Neuronal stem cell (in vitro differentiated cells): ENCODE measurements at regions not wholly inside any gene's neighbourhood (a gene's known extent, or its start where the extent isn't known, plus 50 kb on each side); places are given as distances from the start of the nearest gene placed in this dataset.

Source experiments
- DNase-seq: peaks from one replicate; pipeline ENCODE4 v3.0.0-alpha.2; 2013; ENCODE audit warnings: low spot score
- H2AFZ ChIP-seq: one replicate; pipeline ENCODE4 v1.6.1; 2013; ENCODE audit warnings: mild to moderate bottlenecking, low read length, inconsistent platforms
- H2AK5ac ChIP-seq: 2 replicates; pipeline ENCODE4 v1.6.1; 2013; ENCODE audit warnings: low read depth, mild to moderate bottlenecking, inconsistent platforms, low read length, moderate library complexity, mixed read lengths
- H2BK120ac ChIP-seq: 2 replicates; pipeline ENCODE4 v1.6.1; 2013; ENCODE audit warnings: low read depth, mild to moderate bottlenecking, inconsistent platforms, low read length, moderate library complexity, mixed read lengths
- H2BK12ac ChIP-seq: one replicate; pipeline ENCODE4 v1.6.1; 2013; ENCODE audit warnings: low read length, inconsistent platforms
- H2BK15ac ChIP-seq: 2 replicates; pipeline ENCODE4 v1.6.1; 2013; ENCODE audit warnings: mild to moderate bottlenecking, low read length, inconsistent platforms, mixed read lengths
- H2BK5ac ChIP-seq: one replicate; pipeline ENCODE4 v1.6.1; 2013; ENCODE audit warnings: inconsistent platforms, mild to moderate bottlenecking, low read length, moderate library complexity
- H3K14ac ChIP-seq: one replicate; pipeline ENCODE4 v1.6.1; 2013; ENCODE audit warnings: low read length, inconsistent platforms
- H3K18ac ChIP-seq: 2 replicates; pipeline ENCODE4 v1.6.1; 2013; ENCODE audit warnings: low read length, inconsistent platforms
- H3K23ac ChIP-seq: 2 replicates; pipeline ENCODE4 v1.6.1; 2013; ENCODE audit warnings: low read depth, mild to moderate bottlenecking, mixed read lengths, low read length, inconsistent platforms; ENCODE audit not compliant: poor library complexity
- H3K27ac ChIP-seq: replicated peaks from 3 replicates; pipeline ENCODE4 v1.5.1; 2013; ENCODE audit warnings: low read length, inconsistent platforms
- H3K27me3 ChIP-seq, 3 experiments: 2 replicates each; pipeline ENCODE4 v1.6.1; 2013; ENCODE audit warnings: low read length in 3 of 3, mild to moderate bottlenecking in 2 of 3, inconsistent platforms in 1 of 3, low read depth in 1 of 3, mixed read lengths in 1 of 3, moderate library complexity in 1 of 3; ENCODE audit not compliant: control insufficient read depth in 3 of 3, insufficient read depth in 3 of 3
- H3K36me3 ChIP-seq, 2 donors: replicated peaks in 1 of 2; 2 replicates each; pipeline ENCODE4 v1.6.1; 2013; ENCODE audit warnings: low read length in 2 of 2; ENCODE audit not compliant: control insufficient read depth in 2 of 2, insufficient read depth in 2 of 2
- H3K4ac ChIP-seq: 2 replicates; pipeline ENCODE4 v1.6.1; 2013; ENCODE audit warnings: inconsistent platforms, mild to moderate bottlenecking, low read length, moderate library complexity
- H3K4me1 ChIP-seq, 2 donors: 1 replicate in 1 of 2; 2 replicates in 1 of 2; pipeline ENCODE4 v1.6.1; 2013; ENCODE audit warnings: low read length in 2 of 2, low read depth in 1 of 2; ENCODE audit not compliant: control insufficient read depth in 2 of 2, insufficient read depth in 1 of 2
- H3K4me2 ChIP-seq: one replicate; pipeline ENCODE4 v1.6.1; 2013; ENCODE audit warnings: mild to moderate bottlenecking, low read length, inconsistent platforms; ENCODE audit not compliant: insufficient read depth, poor library complexity, severe bottlenecking
- H3K4me3 ChIP-seq, 2 donors: 2 replicates each; pipeline ENCODE4 v1.5.1; 2013; ENCODE audit warnings: low read length in 2 of 2, mild to moderate bottlenecking in 2 of 2, inconsistent platforms in 1 of 2, moderate library complexity in 1 of 2
- H3K79me1 ChIP-seq: one replicate; pipeline ENCODE4 v1.6.1; 2013; ENCODE audit warnings: low read depth, mild to moderate bottlenecking, inconsistent platforms, low read length, moderate library complexity
- H3K9ac ChIP-seq: one replicate; pipeline ENCODE4 v1.6.1; 2013; ENCODE audit warnings: mild to moderate bottlenecking, low read depth, low read length, inconsistent platforms; ENCODE audit not compliant: poor library complexity
- H3K9me3 ChIP-seq, 2 donors: replicated peaks in 1 of 2; 2 replicates each; pipeline versions ENCODE3 to v1.6.1; 2013; ENCODE audit warnings: low read length in 2 of 2, mild to moderate bottlenecking in 2 of 2, inconsistent platforms in 1 of 2, low read depth in 1 of 2, mixed read lengths in 1 of 2, moderate library complexity in 1 of 2; ENCODE audit not compliant: control insufficient read depth in 2 of 2, insufficient read depth in 1 of 2
- H4K8ac ChIP-seq: one replicate; pipeline ENCODE4 v1.6.1; 2013; ENCODE audit warnings: low read depth, mild to moderate bottlenecking, inconsistent platforms, low read length, moderate library complexity
- H4K91ac ChIP-seq: one replicate; pipeline ENCODE4 v1.6.1; 2013; ENCODE audit warnings: low read length, low read depth, mild to moderate bottlenecking, inconsistent platforms; ENCODE audit not compliant: poor library complexity
- WGBS, 2 donors: extraction: QIAGEN DNeasy Blood & Tissue Kit; methylation state at CpG; one replicate each; pipeline ENCODE4 v1.1.7; 2013; ENCODE audit warnings: missing lambda C conversion rate in 2 of 2, mixed read lengths in 1 of 2; ENCODE audit not compliant: insufficient read length in 2 of 2, insufficient replicate concordance in 1 of 2; ENCODE audit errors: extremely low coverage in 2 of 2; 5-methylcytosine and 5-hydroxymethylcytosine counted together

DNA sequence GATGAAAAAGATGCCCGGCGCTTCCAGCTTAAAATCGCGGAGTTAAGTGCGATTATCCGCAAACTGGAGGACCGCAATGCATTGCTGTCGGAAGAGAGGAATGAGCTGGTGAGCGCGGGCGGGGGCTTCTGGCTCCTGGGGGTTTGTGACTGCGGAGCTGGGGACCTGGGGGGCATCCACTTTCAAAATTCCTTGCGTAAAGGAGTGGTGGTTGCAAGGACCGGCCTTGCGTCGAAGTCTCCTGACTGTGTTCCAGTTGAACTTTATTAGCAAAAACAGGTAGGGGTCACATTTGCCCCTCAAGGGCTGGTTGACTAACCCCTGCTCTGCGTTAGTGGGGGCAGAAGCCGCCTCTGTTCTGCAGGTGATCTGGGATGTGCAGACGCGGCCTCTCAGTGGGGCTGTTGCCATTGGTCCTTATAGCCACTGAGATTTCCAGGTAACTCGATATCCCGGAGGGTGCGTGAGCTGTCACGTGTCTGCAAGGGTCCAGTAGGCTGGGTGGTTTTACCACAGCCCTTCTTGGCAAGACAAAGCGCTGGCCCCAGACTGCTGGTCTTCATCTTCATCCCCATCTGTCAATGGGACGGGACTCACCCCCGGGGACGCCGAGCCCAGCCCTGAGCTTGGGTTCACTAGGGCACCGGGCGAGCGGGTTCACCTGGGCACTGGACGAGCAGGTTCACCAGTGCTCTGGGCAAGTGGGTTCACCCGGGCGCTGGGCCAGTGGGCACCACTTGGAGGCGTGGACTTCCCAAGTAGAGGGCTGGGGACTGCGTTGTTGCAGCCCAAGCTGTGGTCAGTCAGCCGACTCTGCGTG is 51.5 kb upstream of the DPYSL4 start:
- Histone ChIP-seq H3K36me3 (peaks cover 0 to 2% of the 10 kb centered on the region in 2 donors), H3K4me3 (no peak overlapping the region), H2BK15ac (no peak overlapping the region), H3K4ac (no peak overlapping the region), H3K14ac (peak overlapping the region; percentile 64), H2BK5ac (no peak overlapping the region), H3K27me3 (peaks cover 0 to 18% (median 2%) of the 10 kb centered on the region in 3 experiments), H2AK5ac (peak overlapping the region; percentile 74), H3K4me1 (peaks cover 3 to 6% of the 10 kb centered on the region in 2 donors), H2AFZ (no peak overlapping the region), H2BK120ac (no peak overlapping the region), H3K79me1 (peaks cover 4% of the 10 kb centered on the region), H3K4me2 (no peak overlapping the region), H2BK12ac (peak overlapping the region; percentile 5), H3K9ac (no peak overlapping the region), H3K9me3 (peaks cover 0 to 5% of the 10 kb centered on the region in 2 donors), H4K91ac (no peak overlapping the region), H4K8ac (no peak overlapping the region), H3K23ac (no peak overlapping the region), H3K27ac (no peak overlapping the region), H3K18ac (peak overlapping the region; percentile 77)
- DNase-seq: no peak
- WGBS, 2 donors: no CpG with 5 or more reads among the region's 39 CpGs

DNA sequence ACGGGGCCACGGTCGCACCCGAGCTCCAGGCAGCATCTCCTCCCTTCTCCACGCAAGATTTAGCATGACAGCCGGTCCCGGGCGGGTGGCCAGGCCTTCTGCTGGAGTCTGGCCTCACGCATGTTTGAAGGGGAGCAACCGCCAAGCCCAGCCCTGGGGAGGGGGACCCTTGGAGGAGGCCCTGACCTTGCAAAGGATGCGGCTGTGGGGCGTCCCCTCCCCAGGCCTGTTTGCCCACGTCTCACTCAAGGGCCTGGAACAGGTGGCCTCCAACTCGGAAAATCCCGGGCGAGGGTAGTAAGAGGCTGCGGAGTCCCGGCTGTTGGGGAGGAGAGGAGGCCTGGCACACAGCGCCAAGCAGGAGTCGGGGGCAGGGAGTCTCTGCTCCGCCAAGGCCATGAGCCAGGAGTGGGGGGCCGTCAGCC is 50.6 kb upstream of the DPYSL4 start:
- no CpG with 5 or more reads among the region's 22 CpGs for WGBS, 2 donors
- Histone ChIP-seq H2AK5ac (peak overlapping the region; percentile 37), H2BK5ac (no peak overlapping the region), H3K79me1 (peaks cover 4% of the 10 kb centered on the region), H3K4ac (no peak overlapping the region), H3K14ac (no peak overlapping the region), H3K18ac (peak overlapping the region; percentile 71), H3K9ac (no peak overlapping the region), H3K9me3 (peaks cover 0 to 3% of the 10 kb centered on the region in 2 donors), H2AFZ (no peak overlapping the region), H3K4me2 (no peak overlapping the region), H2BK15ac (peak overlapping the region; percentile 33), H2BK120ac (no peak overlapping the region), H4K91ac (no peak overlapping the region), H4K8ac (no peak overlapping the region), H2BK12ac (no peak overlapping the region), H3K36me3 (peaks cover 0 to 2% of the 10 kb centered on the region in 2 donors), H3K4me1 (peaks cover 3 to 6% of the 10 kb centered on the region in 2 donors), H3K4me3 (no peak overlapping the region), H3K27me3 (peaks cover 0 to 20% (median 2%) of the 10 kb centered on the region in 3 experiments), H3K23ac (no peak overlapping the region), H3K27ac (no peak overlapping the region)
- no peak for DNase-seq

DNA sequence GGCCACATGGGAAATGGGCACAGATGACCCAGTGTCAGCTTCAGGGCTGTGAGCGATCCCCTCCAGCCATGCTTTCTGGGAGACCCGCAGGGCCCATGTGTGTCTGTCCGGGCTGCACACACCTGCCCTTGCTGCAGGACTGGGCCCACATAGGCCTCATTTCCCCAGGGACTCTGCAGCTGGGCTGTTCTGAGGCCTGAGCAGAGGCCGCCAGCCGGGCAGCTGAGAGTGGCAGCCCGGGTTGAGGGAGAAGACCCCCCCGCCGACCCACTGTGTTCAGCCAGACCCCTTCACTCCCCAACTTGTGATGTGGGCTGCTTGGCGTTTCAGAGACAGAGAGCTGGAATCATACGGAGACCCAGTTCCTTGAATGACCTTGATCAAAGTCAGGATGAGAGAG is 50.1 kb upstream of the DPYSL4 start:
- no peak overlapping the region for H2AFZ ChIP-seq
- H2BK120ac ChIP-seq: no peak overlapping the region
- no peak overlapping the region for H4K91ac ChIP-seq
- no peak overlapping the region for H3K23ac ChIP-seq
- H3K4ac ChIP-seq: no peak overlapping the region
- DNase-seq: no peak
- no peak overlapping the region for H3K18ac ChIP-seq
- H4K8ac ChIP-seq: no peak overlapping the region
- H2BK12ac ChIP-seq: no peak overlapping the region
- H3K27me3 ChIP-seq: peaks cover 0 to 25% (median 2%) of the 10 kb centered on the region in 3 experiments
- peaks cover 0 to 3% of the 10 kb centered on the region in 2 donors for H3K9me3 ChIP-seq
- H3K9ac ChIP-seq: no peak overlapping the region
- H3K79me1 ChIP-seq: peaks cover 4% of the 10 kb centered on the region
- H2AK5ac ChIP-seq: no peak overlapping the region
- no peak overlapping the region for H2BK5ac ChIP-seq
- no peak overlapping the region for H2BK15ac ChIP-seq
- no peak overlapping the region for H3K14ac ChIP-seq
- no peak overlapping the region for H3K27ac ChIP-seq
- H3K4me2 ChIP-seq: no peak overlapping the region
- H3K36me3 ChIP-seq: peaks cover 0 to 2% of the 10 kb centered on the region in 2 donors
- H3K4me3 ChIP-seq: no peak overlapping the region
- no CpG with 5 or more reads among the region's 10 CpGs for WGBS, 2 donors
- H3K4me1 ChIP-seq: peaks cover 3 to 6% of the 10 kb centered on the region in 2 donors
